Activated CD4-positive, CD25-positive, alpha-beta regulatory T cell treated with anti-CD3 and anti-CD28 coated beads, Interleukin-2, amount 50 U/mL, for 16 hours (primary cell): ENCODE measurements at regions not wholly inside any gene's neighbourhood (a gene's known extent, or its start where the extent isn't known, plus 50 kb on each side); places are given as distances from the start of the nearest gene placed in this dataset.

Source experiments
- DNase-seq: peaks from one replicate; pipeline ENCODE4 v3.0.0-alpha.2; 2020; ENCODE audit warnings: low read depth, low spot score

DNA sequence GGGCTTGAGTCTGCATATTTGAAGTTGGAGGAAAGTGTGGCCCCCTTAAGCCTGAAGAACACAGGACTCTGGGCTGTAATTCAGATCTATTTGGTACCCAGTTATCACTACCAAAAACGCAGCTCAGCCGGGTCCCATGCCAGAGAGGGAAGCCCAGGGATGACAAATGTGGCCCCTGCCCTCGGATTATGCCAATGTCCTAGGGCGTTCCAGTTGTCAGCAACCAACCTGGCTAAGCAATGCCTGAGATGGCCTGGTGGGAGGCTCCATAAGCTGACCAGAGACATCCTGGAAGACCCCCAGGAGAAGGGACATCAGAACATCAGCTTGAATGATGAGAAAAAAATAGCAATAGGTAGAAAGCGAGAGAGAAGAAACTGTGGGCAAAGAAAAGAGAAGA lies 79.6 kb upstream of the UQCRFS1 start:
- DNase-seq: no peak

DNA sequence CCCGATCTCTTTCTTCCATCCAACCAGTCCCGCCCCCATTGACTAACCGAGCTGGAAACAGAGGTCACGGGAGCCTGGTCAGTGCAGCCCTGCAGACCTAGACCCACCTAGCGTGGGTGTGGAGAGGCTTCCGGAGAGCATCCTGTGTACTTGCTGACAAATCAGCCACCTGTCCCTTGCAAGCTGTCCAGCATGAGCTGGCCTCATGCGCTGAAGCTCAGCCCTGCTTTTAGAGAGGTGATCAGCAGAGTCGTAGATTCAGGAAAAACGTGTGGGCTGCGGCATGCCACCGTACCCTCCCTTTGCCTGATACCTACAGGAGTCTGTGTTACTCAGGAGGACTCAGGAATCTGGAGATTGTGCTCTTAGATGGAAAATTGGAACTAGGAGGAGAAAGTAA lies 80.3 kb upstream of the UQCRFS1 start:
- no peak for DNase-seq

DNA sequence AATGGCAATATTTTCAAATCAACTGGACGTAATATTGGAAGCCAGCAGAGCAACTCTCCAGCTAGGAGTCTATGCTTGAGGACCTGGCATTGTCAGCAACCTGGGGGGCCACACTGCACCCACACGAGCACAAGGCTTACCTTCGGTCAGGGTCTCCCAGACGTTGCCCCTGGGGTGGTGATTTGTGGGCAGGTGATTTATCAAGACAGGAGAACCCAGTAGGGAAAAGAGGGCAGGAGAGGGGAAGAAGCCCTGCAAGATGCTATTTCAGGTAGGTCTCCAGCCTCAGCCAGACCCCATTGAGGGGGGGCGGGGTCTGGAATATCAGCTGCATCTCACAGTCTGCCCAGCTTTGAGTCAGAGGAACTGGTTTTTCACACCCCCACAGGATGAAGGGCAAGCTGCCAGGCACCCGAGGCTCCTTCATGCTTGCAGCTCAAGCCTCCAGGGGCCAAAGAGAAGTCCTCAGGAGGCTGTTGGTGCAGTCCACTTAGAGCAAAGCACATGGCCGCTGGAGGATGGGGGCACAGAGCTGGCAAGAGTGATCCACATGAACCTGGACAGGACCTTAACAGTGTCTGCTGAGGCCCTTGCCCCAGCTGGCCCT lies 80.9 kb upstream of the UQCRFS1 start:
- no peak for DNase-seq

DNA sequence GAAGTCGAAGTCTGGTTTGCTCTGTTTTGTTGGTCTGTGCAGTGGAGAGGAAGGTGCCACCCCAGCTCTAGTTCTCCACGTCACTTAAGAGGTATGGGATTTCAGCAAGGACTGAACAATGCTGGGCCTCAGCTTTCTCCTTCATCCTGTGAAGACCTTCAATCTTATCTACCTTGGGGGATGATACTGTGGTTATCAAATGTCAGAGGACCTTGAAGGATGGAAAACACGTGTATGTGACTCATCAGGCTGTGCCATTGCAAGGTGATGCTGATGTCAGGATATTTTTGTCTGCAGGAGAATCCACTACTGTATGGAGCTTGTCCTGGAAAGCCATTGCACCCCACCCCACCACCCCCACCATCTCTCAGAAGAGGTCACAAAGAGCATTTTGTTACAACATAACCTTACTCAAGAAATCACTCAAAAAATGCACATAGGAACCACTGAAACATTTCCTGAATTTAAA lies 81.4 kb upstream of the UQCRFS1 start:
- no peak for DNase-seq

DNA sequence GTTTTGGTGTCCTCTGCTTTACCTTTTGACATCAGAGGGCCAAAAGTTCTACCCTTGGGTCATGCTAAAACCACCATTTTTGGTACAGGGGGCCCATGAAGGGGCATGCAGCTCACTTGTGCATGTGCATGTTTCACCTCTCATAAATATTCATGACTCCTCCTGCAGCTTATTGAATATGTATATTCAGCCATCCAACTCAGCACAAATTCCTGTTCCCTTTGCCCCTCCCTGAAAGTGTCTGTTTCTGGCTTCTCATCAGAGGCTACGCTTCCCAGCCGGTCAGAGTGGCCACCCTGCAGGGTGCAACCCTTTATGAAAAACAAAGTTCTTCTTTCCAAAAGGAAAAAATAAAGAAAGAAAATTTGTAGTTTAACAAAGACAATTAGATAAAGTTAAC lies 82.3 kb upstream of the UQCRFS1 start:
- DNase-seq: no peak

DNA sequence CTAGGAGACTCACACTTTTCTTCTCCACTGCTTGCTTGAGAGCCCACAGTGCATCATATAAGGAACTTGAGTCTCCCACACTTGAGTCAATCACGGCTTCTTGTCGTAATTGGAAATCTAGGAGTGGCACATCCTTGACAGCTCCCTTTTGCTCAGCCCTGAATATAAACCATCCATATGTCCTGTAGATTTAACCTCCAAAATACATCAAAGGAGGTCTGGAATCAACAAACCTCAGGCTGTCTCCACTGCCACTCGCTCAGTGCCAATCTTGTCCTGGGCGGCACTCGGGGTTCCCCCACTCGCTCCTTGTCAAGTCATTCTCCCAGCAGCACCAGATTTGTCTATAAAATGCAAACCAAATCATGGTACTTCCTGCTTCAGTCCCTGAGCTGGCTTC lies 84.4 kb upstream of the UQCRFS1 start:
- DNase-seq: no peak

DNA sequence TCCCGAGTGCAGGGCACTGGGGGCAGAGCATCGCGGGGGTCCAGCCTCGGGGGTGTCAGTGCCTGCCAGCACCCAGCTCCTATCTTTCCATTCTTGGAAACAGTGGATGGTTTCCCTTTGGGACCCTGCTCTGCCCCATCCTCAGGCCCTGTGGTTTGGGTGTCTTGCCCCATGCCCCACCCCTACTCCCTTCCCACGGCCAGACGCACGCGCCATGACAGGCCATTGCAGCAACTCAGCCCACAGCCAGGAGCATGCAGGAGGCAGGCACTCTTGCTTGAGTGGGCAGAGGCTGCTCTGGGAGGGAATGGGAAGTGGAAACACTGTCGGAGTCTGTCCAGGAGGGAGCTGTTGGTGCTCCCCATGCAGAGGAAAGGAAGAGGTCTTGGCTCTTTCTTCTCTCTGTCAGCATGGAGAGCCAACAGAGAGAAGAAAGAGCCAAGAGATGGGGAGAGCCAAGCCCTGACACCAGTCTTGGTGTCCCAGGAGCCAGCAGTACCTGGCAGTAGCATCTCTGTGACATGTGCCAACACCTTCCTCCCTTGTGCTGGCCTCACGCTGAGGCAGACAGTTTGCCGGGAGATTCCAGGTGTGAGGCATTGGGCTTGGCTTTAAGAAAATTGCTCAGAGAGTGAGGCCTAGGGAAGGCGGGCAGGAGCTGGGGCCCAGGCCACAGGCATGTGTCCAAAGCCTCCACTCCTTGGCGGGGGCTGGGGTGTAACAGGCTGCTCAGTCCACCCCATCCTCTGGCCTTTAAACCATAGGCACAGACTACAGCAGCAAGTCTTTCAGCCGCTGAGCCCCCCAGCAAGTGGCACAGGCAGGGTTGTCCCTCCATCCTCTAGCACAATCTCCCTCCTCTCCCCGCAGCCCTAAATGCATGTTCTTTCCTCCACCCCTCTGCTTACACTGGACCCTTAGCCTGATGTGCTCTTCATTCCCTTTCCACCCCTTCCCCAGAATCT lies 86.7 kb upstream of the UQCRFS1 start:
- no peak for DNase-seq

DNA sequence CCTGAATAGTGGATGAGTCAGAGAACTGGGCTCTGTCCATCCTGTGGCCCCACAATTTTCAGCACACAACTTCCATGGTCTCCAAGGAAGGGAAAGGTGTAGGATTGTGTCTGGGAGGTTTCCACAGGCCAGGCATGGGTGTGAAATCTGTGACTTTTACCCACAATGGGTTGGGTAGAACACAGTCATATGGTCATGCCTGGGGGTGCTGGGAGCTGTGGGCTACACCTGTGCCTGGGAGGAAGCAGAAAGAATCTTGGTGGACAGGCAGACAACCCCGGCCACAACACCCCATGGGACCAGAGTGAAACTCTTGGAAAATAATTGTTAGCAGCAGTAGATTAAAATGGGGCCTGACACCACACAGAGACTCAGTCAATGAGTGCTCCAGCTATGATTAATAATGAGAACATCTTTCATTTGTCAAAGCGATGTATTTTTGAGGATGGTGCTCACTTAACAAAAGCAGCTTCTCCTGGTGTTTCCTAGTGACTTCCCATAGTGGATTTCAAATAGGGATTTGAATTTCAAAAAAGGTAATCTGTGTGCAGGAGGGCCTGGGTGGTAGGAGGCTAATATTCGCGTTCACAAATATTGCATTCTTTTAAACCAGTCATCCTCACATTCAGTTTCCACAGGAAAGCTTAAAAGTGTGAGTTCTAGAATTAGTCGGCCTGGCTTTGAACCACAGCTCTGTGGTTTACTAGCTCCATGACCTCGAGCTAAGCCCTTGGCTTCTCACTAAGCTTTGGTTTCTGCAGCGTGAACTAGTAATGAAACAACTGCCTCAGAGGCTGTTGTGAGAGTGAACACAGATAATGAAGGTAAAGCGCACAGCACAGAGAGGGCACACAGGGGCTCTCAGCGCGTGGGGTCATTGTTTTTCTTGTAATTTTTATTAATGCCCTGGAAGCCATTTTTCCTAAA lies 89.3 kb upstream of the UQCRFS1 start:
- no peak for DNase-seq

DNA sequence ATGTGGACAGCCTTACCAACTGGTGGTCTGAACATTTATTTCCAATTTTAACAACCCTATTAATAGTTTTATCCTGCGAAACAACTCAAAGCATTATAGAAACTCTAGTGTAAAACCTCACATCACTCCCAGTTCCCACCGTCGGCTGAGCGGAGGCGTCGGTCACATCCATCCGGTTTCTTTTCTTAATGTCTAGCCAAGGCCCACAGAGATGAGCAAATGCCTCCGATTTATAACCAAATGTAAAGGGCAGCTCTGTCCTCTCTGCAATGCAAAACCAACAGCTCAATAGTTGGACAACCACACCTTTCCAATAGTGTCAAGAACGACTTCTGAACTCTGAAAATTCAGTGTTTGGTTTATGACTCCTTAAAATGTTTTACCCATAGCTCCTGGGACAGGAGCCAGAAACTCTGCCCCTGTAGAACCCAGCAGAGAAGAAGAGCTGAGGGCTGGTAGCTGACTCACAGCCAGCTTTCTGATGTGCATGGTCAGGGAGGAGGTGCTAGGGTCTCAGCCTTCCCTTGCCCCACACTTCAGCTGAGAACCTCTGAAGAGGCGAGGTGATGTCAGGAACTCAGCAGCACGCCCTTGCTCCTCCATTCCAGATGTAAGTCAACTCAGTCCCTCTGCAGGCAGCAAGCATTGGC lies 90.2 kb upstream of the UQCRFS1 start:
- no peak for DNase-seq

DNA sequence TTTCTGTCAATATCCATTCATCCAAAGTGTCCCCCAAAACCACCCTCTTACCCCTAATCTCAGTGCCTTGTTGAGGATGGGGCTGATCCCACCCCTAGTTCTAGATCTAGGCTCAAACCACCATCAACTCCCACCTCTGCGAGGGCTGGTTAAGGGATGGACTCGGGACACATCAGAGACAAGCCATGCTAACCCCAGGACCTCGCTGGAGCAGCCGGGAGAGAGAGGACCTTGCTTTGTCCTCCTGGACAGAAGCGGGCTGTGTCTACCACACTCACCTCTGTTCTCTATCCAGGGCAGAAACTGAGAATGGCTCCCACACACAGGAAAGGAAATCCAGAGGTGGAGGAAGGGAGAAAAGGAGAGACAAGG lies 90.8 kb upstream of the UQCRFS1 start:
- DNase-seq: no peak

DNA sequence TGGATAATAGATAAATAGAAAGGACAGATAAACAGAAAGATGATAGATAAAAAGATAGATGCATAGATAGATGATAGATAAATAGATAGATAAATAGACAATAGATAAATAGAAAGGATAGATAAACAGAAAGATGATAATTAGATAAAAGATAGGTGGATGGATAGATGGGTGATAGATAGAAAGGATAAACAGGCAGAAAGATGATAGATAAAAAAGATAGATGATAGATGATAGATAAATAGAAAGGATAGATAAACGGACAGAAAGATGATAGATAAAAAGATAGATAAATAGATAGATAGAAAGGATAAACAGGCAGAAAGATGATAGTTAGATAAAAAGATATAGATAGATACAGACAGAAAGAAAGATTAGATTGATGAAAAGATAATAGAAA lies 92.3 kb upstream of the UQCRFS1 start:
- no peak for DNase-seq

DNA sequence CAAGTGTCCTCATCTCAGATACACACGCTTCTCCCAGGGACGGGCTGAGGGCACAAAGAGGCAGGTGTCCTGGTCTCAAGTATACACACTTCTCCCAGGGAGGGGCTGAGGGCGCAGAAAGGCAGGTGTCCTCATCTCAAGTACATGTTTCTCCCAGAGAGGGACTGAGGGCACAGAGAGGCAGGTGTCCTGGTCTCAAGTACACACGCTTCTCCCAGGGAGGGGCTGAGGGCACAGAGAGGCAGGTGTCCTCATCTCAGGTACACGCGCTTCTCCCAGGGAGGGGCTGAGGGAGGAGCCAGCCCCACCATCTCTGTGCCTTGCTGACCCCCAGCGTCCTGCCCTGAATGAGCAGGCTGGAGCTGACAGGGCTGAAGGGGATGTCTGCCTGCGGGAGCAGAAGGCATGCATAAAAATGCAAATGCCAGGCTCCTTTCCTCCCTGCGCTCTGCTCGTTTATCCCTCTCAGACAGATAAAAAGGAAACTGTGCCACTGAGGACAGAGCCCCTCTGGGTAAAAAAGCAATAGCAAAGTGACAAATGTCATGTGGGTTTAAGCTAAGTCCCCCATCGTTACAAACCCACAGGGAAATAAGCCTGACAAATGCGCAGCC lies 96.1 kb upstream of the UQCRFS1 start:
- no peak for DNase-seq

DNA sequence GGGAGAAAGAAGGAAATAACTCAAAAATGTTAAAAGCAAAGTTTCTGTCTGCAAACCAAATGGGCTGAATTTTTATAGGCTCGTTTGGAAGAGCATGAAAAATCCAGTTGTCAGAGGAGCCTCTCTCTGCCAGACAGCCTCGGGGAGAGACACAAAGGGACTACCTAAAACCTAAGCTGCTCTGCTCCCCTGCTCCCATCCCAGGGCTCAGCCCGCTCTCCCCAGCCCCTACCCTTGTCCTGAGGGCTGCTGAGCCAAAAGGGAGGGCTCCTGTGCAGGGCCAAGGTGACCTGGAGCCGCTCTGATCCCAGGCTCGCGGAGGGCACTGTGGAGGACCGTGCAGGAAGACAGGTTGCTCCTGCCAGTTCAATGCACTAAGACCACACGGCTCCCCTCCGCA lies 96.7 kb upstream of the UQCRFS1 start:
- DNase-seq: no peak

DNA sequence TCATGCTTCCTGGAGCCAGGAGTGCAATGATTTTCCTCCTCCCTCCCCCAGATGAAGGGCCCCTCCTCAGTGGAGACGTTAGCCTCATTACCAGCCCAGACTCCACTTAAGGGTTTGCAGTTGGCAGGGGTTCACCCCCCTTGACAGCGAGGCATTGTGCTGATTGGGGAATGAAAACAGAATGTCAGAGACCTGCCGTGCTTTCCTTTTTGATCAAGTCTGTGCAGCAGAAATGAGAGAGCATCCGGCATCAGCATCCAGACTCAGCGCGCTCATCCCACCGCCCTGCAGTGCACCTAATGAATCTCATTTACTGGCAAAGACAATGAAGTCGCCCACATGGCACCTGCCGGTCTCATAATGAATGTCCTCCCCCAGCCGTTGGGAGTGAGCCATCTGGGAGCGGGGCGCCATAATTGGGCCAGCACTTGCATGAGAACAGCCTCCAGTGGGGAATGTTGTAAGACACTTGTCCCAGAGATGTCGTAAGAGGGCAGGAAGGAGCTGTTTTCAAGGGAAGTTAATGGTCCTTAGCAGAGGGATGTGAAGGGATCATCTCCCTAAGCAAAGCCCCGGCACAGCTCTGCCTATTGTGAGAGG lies 98.3 kb upstream of the UQCRFS1 start:
- no peak for DNase-seq

DNA sequence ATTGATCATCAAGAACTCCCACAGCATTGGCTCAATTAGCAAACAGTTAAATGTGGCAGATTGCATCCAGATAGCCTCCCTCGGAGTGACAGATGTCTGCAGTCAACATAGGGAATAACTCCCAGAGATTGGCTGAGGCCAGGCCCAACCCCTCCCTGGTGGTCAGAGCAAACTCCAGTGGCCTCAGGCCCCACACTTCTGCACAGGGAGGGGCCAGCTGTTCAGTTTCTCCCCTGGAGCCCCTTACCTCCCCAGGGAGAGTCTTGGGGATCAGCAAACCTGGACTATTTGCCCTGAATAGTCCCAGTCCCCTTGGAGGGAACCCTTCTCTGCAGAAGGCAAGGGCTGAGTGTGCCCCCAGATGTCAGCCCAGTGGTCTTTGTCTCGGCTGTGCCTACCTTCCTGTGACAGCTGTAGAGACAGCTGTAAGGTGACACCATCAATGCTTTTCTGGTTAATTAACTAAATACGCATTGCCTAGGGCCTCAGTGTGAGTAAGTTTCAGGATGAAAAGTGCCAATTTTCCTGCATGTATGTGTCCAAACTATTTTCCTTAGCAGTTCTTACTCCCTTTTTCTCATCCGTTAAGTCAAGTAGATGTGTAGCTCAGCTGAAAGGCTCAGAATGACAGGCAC lies 102.7 kb upstream of the UQCRFS1 start:
- DNase-seq: no peak

DNA sequence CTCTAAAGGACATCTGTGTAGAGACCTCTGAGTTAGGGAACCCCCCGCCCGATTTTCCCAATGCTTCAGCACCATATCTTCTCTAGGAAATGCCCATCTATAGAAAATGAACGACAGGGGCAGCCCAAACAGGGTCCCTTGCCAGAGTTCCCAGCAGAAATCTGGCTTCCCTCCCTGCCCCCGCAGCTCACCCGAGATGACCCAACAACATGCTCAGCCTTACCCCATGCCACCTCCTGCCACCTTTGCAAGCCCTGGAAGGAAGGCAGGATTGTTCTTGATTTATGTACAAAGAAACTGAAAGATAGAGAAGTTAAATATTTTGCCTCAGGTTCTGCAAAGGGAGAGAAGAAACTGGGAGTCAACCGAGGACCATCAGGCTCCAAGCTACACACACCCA lies 105.6 kb upstream of the UQCRFS1 start:
- DNase-seq: no peak

DNA sequence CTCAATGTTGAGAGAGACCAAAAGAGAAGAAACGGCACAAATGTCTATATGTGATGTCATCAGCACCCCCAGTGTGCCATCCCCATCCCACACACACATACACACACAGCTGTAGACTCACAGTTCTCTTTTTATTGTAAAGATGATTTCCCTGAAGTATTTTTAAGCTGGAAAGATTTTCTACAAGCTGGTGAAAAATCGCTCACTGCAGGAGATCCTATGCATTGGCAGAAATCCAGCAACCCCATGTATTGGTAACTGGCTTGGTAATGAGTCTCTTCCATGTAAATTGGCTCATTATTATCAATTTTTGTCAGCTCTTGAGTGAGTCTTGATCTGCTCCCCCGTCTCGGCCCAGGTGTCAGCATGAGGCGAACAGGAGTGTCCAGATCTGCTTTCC lies 107.1 kb upstream of the UQCRFS1 start:
- DNase-seq: no peak

DNA sequence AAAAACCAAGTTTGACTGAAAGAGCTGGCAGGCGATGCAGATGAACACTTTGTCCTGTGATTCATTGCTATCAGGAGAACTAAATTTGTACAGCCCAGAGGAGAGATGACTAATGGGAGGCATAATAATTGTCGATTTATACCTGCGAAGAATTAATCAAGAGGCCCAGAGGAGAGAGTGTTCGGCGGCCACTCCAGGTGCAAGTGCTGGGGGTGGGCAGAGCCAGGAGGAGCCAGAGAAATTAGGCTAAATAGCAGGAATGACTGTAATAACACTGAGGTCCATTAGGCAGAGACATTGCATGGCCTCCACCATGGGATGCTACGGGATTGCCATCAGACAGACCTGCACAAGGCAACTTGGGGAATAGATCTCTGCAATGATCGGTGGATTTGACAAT lies 107.7 kb upstream of the UQCRFS1 start:
- DNase-seq: no peak

DNA sequence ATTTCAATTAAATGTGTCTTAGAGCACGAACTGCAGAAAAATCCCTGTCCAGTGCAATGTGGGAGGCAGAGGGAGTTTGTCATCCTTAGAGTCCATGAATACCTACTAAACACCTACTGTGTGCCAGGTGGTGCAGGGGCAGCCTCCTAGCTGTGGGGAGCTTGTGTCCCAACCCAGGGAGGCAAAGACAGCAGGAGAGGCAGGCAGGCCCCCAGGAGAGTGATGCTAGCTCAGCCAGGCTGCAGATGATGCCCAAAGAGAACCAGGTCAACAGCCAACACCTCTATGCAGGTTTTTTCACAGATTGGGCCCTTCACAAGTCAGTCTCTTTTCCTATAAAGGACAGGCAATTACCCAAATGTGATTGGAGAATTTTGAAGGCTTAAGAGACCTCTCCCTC lies 108.2 kb upstream of the UQCRFS1 start:
- DNase-seq: no peak

DNA sequence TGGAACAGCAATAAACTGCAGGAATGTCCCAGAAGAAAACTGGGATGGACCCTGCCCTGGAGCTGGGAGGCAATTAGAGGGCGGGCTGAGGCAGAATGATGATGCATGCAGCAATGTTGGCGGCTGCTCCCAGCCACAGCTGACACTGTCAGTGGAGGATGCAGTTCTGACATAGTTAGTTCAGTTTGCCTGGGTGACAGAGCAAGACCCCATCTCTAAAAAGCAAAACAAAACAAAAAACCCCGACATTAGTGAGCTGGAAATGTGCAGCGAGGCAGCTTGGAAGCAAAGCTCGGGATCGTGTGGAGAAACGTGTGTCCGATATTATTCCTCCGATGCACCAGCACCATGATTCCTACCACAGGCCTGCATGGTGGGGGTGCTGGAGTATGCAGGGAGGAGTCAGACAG lies 110.1 kb upstream of the UQCRFS1 start:
- no peak for DNase-seq
